ENCODE measurements at regions not wholly inside any gene's neighbourhood (a gene's known extent, or its start where the extent isn't known, plus 50 kb on each side); places are given as distances from the start of the nearest gene placed in this dataset.

GRCh38 chr4:187027272-187027671 is 303.6 kb upstream of the FAT1 start:
- Mint-ChIP-seq H3K4me3 (no peak overlapping the region), H3K4me1 (peaks cover 6 to 8% of the 10 kb centered on the region in 2 experiments), H3K36me3 (ENCODE audit: insufficient read depth in 1 of 3, low read depth in 3 of 3) (peaks cover 5 to 15% (median 6%) of the 10 kb centered on the region in 3 experiments; a peak in 6 of 7 replicates), H3K27ac (no peak overlapping the region), H3K27me3 (ENCODE audit: low read depth) (peaks cover 4% of the 10 kb centered on the region), H3K9me3 (peaks cover 10 to 13% of the 10 kb centered on the region in 2 experiments; a peak in 3 of 5 replicates)
- no peak overlapping the region for H2AFZ ChIP-seq (ENCODE audit: low read length)
- H2BK15ac ChIP-seq (ENCODE audit: low read depth, low read length), result no peak overlapping the region
- H2BK5ac ChIP-seq (ENCODE audit: insufficient read length, low read length), result no peak overlapping the region
- H4K20me1 ChIP-seq (ENCODE audit: control insufficient read depth, insufficient read depth, insufficient read length), result no peaks in the 10 kb centered on the region
- no CpG with 5 or more reads among the region's 6 CpGs for WGBS (ENCODE audit: extremely low coverage, insufficient read length, low lambda C conversion rate)
- no peak overlapping the region for H4K91ac ChIP-seq (ENCODE audit: insufficient read length, low read depth, low read length)
- H3K4me1 ChIP-seq (ENCODE audit: insufficient read depth, low read length), result no peaks in the 10 kb centered on the region
- H3K27me3 ChIP-seq (ENCODE audit: insufficient read depth, low read length), result no peaks in the 10 kb centered on the region
- no peak overlapping the region for H4K8ac ChIP-seq (replicated peaks; ENCODE audit: insufficient read length, low read depth, low read length)
- H3K9ac ChIP-seq (ENCODE audit: extremely low read depth, insufficient read length, low read length), result no peak overlapping the region
- H2BK120ac ChIP-seq (ENCODE audit: low read depth, low read length, poor library complexity, severe bottlenecking), result no peak overlapping the region
- H3K23me2 ChIP-seq (ENCODE audit: insufficient read length, low read depth, low read length, poor library complexity, severe bottlenecking), result no peaks in the 10 kb centered on the region
- no peak for DNase-seq
- H2BK12ac ChIP-seq (ENCODE audit: insufficient read length, low read depth, low read length), result no peak overlapping the region
- H2BK20ac ChIP-seq (ENCODE audit: low read depth, low read length, poor library complexity, severe bottlenecking), result no peak overlapping the region
- H4K5ac ChIP-seq (ENCODE audit: insufficient read length, low read depth, low read length), result no peak overlapping the region
- no peak overlapping the region for H3K4ac ChIP-seq (ENCODE audit: low read depth, low read length)
- no peak overlapping the region for H3K18ac ChIP-seq (ENCODE audit: insufficient read length, low read depth, low read length)
- no peak overlapping the region for H3T11ph ChIP-seq (ENCODE audit: low read length)
- no peak overlapping the region for H2AK5ac ChIP-seq (ENCODE audit: insufficient read length, low read length)
- H3K27ac ChIP-seq (ENCODE audit: insufficient read length, low read depth, low read length), result no peak overlapping the region
- no peaks in the 10 kb centered on the region for H3K9me3 ChIP-seq (ENCODE audit: control insufficient read depth, low read depth, low read length)
- TF ChIP-seq, protein P1, sequence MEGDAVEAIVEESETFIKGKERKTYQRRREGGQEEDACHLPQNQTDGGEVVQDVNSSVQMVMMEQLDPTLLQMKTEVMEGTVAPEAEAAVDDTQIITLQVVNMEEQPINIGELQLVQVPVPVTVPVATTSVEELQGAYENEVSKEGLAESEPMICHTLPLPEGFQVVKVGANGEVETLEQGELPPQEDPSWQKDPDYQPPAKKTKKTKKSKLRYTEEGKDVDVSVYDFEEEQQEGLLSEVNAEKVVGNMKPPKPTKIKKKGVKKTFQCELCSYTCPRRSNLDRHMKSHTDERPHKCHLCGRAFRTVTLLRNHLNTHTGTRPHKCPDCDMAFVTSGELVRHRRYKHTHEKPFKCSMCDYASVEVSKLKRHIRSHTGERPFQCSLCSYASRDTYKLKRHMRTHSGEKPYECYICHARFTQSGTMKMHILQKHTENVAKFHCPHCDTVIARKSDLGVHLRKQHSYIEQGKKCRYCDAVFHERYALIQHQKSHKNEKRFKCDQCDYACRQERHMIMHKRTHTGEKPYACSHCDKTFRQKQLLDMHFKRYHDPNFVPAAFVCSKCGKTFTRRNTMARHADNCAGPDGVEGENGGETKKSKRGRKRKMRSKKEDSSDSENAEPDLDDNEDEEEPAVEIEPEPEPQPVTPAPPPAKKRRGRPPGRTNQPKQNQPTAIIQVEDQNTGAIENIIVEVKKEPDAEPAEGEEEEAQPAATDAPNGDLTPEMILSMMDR (conservative IDR thresholded peaks at IDR 0.05), result no peak
- no peak overlapping the region for H3K14ac ChIP-seq (ENCODE audit: insufficient read depth, low read length)
- no peaks in the 10 kb centered on the region for H3K79me1 ChIP-seq (ENCODE audit: insufficient read depth, low read depth, low read length, poor library complexity, severe bottlenecking)
- no peaks in the 10 kb centered on the region for H3K79me2 ChIP-seq (ENCODE audit: insufficient read depth, low read length)
- H3K56ac ChIP-seq (ENCODE audit: insufficient read length, low read depth, low read length), result no peak overlapping the region
- no peak overlapping the region for H3K4me2 ChIP-seq (ENCODE audit: insufficient read depth, insufficient read length, low read length)
- no peak overlapping the region for H3K23ac ChIP-seq (ENCODE audit: insufficient read length, low read depth, low read length)
